ENCODE measurements at regions not wholly inside any gene's neighbourhood (a gene's known extent, or its start where the extent isn't known, plus 50 kb on each side); places are given as distances from the start of the nearest gene placed in this dataset.

DNA sequence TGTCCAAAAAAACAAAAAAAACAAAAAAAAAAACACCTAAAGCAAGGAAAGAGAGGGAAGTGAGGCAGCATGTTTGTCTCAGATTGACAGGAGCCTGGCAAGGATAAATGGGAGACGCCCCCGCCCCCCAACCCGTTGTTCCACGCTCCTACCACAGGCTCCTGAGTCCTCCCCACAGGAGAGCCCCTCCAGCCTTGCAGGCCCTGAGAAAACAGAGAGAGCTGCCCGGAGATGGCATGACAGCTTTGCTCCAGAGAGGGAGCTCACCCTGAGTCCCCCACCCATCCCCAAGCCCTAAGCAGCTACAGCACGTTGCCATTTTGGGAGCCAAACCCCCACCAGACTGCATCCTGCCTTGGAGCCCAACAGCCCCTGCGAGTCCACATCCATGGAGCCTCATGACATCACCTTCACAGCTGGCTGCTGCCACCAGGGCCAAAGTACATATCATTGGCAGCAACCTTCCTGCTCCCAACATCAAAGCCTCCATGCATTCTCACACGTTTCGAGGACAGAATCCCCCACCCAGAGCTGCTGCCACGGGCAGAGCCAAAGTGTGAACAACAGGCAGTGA lies 1283.3 kb downstream of the TYW1 start:
- Histone ChIP-seq H3K4me1 (ENCODE audit: insufficient read depth, low read length, poor library complexity, severe bottlenecking) (no peaks in the 10 kb centered on the region), H3K9me3 (ENCODE audit: insufficient read depth, low read depth, low read length) (no peaks in the 10 kb centered on the region), H3K36me3 (ENCODE audit: insufficient read depth, low read length) (no peaks in the 10 kb centered on the region), H3K27me3 (ENCODE audit: insufficient read depth, low read length, poor library complexity, severe bottlenecking) (no peaks in the 10 kb centered on the region), H3K9me2 (replicated peaks; ENCODE audit: low read depth, low read length) (no peaks in the 10 kb centered on the region), H3K4me2 (ENCODE audit: low read depth, low read length, poor library complexity, severe bottlenecking) (no peak overlapping the region), H3F3A (ENCODE audit: low read depth) (no peaks in the 10 kb centered on the region), H3K9ac (ENCODE audit: low read depth, low read length, poor library complexity, severe bottlenecking) (no peak overlapping the region), H4K20me1 (ENCODE audit: insufficient read depth, low read length, poor library complexity, severe bottlenecking) (no peaks in the 10 kb centered on the region), H3K4me3 (ENCODE audit: low read length, poor library complexity, severe bottlenecking) (no peak overlapping the region), H2AFZ (ENCODE audit: low read length) (no peak overlapping the region), H3K79me2 (ENCODE audit: insufficient read depth, low read length) (no peaks in the 10 kb centered on the region)
- no peak for TF ChIP-seq EZH2phosphoT487 (IDR thresholded peaks at IDR 0.05; ENCODE audit: borderline replicate concordance)
- TF ChIP-seq CTCF (conservative IDR thresholded peaks at IDR 0.05; ENCODE audit: low read length) = no peak

- Histone ChIP-seq H3K4me3 (ENCODE audit: low read length, poor library complexity, severe bottlenecking) (no peak overlapping the region), H3K4me2 (ENCODE audit: low read depth, low read length, poor library complexity, severe bottlenecking) (no peak overlapping the region), H3K79me2 (ENCODE audit: insufficient read depth, low read length) (no peaks in the 10 kb centered on the region), H4K20me1 (ENCODE audit: insufficient read depth, low read length, poor library complexity, severe bottlenecking) (no peaks in the 10 kb centered on the region), H3K27me3 (ENCODE audit: insufficient read depth, low read length, poor library complexity, severe bottlenecking) (no peaks in the 10 kb centered on the region), H3K4me1 (ENCODE audit: insufficient read depth, low read length, poor library complexity, severe bottlenecking) (no peaks in the 10 kb centered on the region), H2AFZ (ENCODE audit: low read length) (no peak overlapping the region), H3K9ac (ENCODE audit: low read depth, low read length, poor library complexity, severe bottlenecking) (no peak overlapping the region), H3F3A (ENCODE audit: low read depth) (no peaks in the 10 kb centered on the region), H3K9me2 (replicated peaks; ENCODE audit: low read depth, low read length) (no peaks in the 10 kb centered on the region), H3K36me3 (ENCODE audit: insufficient read depth, low read length) (no peaks in the 10 kb centered on the region), H3K9me3 (ENCODE audit: insufficient read depth, low read depth, low read length) (no peaks in the 10 kb centered on the region)
- TF ChIP-seq CTCF (conservative IDR thresholded peaks at IDR 0.05; ENCODE audit: low read length) (no peak), EZH2phosphoT487 (IDR thresholded peaks at IDR 0.05; ENCODE audit: borderline replicate concordance) (no peak)
Measured at GRCh38 chr7:68280931-68281330, 1284.3 kb downstream of the TYW1 start.

DNA sequence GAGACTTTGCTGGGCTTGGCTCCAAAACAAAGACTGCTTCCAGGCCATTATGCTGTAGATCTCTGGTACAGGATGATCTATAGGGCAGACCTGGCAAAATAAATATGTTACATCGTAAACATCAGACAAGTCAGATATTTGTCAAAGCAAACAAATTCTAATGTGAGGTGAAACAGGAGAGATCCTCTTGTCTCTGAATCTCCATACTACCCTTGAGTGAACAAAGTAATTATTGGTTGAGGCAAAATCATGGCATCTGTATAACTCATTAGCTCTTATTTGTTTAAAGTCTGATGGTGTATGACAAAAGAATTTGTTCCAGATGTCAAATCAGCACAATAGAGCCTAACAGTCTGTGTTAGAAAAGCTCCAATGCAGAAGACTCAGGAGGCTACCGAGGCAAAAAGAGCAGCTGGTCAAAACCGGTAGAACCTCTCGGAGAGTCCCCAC lies 1291.5 kb downstream of the TYW1 start:
- Histone ChIP-seq H3K9me2 (replicated peaks; ENCODE audit: low read depth, low read length) (no peaks in the 10 kb centered on the region), H4K20me1 (ENCODE audit: insufficient read depth, low read length, poor library complexity, severe bottlenecking) (no peaks in the 10 kb centered on the region), H3K9ac (ENCODE audit: low read depth, low read length, poor library complexity, severe bottlenecking) (no peak overlapping the region), H3K9me3 (ENCODE audit: insufficient read depth, low read depth, low read length) (no peaks in the 10 kb centered on the region), H3K79me2 (ENCODE audit: insufficient read depth, low read length) (no peaks in the 10 kb centered on the region), H3K4me3 (ENCODE audit: low read length, poor library complexity, severe bottlenecking) (no peak overlapping the region), H3K36me3 (ENCODE audit: insufficient read depth, low read length) (no peaks in the 10 kb centered on the region), H3K4me2 (ENCODE audit: low read depth, low read length, poor library complexity, severe bottlenecking) (no peak overlapping the region), H3K27me3 (ENCODE audit: insufficient read depth, low read length, poor library complexity, severe bottlenecking) (no peaks in the 10 kb centered on the region), H3F3A (ENCODE audit: low read depth) (no peaks in the 10 kb centered on the region), H2AFZ (ENCODE audit: low read length) (no peak overlapping the region), H3K4me1 (ENCODE audit: insufficient read depth, low read length, poor library complexity, severe bottlenecking) (no peaks in the 10 kb centered on the region)
- TF ChIP-seq CTCF (conservative IDR thresholded peaks at IDR 0.05; ENCODE audit: low read length) (no peak), EZH2phosphoT487 (IDR thresholded peaks at IDR 0.05; ENCODE audit: borderline replicate concordance) (no peak)
